ENCODE measurements at regions not wholly inside any gene's neighbourhood (a gene's known extent, or its start where the extent isn't known, plus 50 kb on each side); places are given as distances from the start of the nearest gene placed in this dataset.

GRCh38 chr16:85300406-85300968, 188.2 kb upstream of the CIBAR2 start:
- no peak for DNase-seq

DNA sequence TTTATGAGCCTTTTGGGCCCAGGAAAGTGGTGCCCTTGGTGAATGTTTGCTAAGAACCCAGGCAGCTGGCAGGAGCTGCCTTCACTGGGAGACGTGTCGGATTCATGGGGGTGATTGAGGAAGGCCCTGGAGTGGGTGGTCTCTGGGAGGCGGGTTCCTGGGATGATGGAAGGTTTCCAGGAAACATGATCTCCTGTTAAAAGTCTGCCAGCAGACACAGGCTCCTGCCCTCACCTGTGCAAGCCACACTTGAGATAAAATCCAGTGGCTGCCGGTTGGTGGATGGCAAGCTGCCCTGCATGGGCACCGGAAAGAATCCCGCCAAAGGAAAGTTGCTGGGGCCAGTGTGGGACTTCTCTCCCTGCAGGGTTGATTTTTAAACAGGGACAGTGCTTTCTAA, 189.0 kb upstream of the CIBAR2 start:
- peak; percentile 67 for DNase-seq

- DNase-seq = no peak
These were observed 190.0 kb upstream of the CIBAR2 start for GRCh38 chr16:85302018-85302847.

GRCh38 chr16:85302848-85303353, 190.6 kb upstream of the CIBAR2 start:
- DNase-seq = no peak

GRCh38 chr16:85303354-85303883, 191.1 kb upstream of the CIBAR2 start:
- no peak for DNase-seq

GRCh38 chr16:85304337-85304736, 192.1 kb upstream of the CIBAR2 start:
- peak; percentile 35 for DNase-seq

DNA sequence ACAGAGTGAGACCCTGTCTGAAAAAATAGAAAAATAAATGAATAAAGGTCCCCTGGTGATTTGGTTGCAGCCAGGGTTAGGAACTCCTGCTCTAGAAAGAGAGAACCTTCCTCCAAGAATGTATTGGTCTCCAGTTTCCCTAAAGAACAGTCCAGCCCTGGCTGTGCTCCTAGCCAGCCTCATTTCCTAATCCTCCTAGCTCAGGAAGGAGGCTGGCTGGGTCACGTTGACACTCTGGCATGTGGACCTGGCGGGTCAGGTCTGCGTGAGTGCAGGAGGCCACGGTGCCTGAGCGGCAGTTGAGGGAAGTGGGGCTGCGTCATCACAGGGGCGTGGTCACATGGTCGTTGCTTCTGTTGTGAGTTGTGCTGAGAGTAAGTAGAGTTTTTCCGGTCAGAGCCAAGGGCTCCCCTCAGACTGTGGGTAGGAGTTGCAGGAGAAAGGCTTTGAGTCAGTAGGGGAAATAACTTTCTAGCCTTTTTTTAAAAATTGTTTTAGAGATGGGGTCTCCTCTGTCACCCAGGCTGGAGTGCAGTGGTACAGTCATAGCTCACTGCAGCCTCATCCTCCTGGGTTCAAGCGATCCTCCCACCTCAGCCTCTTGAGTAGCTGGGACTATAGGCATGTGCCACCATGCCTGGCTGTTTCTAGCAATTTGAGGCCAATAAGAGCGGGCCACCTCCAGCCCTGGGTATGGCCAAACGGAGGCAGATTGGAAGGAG, 194.0 kb upstream of the CIBAR2 start:
- no peak for DNase-seq

GRCh38 chr16:85306793-85307551, 194.7 kb upstream of the CIBAR2 start:
- no peak for DNase-seq

- DNase-seq = no peak
These were observed 195.5 kb upstream of the CIBAR2 start for GRCh38 chr16:85307552-85308364.

DNA sequence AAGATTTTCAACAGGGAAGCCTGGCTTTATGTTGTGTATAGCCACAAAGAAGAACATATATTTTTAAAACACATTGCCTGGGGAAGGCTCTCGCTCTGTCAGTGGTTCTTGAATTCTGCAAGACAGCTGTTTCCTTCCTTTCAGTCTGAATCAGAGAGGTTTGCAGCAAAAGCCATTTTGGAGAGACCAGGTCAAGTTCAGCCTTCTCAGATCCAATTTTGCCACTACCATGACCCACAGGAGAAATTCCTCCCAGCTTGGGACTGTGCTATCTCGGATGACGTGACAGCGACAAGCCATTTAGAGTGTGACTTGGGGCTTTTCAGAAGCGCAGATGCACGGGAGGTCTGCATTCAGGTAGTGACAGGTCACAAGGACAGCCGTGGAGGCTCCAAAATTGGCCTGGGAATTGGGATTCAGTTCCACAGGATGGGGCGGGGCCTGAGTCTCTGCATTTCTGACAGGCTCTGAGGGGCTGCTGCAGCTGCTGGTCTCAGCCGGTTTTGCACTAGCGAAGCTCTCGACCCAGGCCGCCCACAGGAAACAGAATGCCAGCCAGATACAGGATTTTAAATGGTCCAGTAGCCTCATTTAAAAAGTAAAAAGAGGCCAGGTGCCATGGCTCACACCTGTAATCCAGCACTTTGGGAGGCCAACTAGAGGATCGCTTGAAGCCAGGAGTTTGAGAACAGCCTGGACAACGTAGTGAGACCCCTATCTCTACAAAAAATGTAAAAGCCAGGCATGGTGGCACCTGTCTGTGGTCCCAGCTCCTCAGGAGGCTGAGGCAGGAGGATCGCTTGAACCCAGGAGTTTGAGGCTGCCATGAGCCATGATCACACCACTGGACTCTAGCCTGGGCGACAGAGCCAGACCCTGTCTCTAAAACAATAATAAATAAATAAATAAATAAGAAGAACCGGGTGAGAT, 196.6 kb upstream of the CIBAR2 start:
- DNase-seq = no peak

DNA sequence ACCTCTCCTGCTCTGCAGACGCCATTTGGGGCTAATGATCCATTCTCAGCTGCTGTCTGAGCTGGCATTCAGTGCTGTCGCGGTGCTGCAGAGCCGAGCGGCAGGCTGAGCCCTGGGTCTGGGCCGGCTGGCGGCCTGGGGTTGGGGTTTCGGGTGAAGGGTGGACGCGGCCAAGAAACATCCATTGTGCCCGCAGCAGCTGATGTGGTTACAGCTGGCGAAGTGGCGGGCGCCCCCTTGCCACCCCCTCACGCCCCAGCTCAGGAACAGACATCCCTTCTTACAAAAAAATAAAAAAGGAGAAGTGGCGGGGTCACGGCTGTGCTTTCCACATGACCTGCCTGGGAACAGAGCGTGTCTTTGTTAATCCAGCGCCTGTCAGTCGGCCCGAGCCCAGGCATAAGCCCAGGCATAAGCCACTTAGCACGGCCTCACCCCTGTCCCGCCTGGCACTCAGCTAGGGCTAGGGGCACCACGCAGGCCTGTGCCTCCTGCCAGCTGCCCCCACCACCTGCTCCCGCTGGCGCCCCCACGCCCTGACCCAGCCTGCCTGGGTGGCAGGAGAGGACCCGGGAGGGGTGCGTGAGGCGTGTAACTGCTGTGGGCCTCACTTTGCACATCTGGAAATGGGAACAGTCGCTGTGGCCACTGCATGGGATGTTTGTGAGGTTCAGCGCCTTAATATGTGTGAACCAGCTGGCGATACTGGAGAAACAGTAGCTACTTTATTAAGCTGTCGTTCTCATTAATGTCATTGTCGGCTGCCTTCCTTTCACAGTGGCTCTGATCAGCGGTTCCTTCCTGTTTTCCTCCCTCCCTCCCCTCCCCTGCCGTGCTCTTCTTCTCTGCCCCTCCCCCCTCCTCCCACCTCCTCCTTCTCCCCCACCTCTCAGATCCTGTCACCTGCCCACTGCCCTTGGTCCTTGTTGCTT, 197.7 kb upstream of the CIBAR2 start:
- DNase-seq = peak; percentile 61

DNA sequence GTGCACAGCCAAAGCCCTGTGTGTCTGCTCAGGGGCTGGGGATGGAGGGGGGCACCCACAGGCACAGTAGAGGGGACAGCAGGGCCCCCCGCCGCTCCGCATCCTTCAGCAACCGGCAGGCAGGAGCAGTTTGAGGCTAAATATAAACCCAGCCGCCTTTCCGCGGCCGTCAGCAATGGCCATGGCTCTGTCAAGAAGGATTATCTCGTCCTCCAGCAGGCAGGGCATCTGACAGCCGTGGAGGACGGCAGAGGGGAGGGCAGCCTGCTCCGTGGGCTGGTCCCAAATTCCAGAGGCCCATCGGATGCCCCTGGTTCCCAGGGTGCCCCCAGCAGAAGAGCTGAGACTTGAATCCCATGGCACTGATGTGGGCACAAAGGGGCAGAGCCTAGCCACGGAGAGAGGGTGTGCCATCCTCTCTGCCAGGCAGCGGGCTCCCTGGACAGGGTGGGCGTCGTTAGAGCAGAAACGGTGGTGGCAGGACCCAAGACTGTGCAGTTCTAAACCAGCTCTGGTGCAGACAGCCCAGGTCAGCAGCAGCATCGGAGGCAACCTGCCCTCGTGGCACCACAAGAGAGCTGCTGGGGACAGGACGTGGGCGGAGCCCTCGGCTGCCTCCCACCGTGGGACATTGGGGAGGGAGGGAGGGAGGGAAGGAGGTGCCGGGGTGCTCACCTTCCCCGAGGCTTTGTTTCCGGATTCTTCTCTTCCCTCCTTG, 198.8 kb upstream of the CIBAR2 start:
- no peak for DNase-seq

DNA sequence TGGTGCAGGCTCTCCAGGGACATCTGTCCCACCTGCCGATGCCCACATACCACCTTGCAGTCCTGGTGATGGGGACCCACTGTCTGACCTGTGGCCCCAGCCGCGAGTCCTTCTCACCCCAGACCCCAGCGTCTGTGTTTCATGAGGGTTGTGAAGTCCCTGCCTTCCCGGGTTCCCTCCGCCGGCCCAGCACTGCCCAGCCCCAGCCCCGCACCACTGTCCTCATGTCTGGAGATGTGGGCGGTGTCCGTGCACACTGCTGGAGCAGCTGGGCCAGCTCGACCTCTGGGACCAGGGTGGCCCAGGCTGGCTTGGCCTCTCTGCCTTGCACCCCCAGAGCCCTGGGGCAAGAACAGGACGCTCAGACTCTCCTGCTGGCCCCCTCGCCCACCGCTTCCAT, 199.5 kb upstream of the CIBAR2 start:
- DNase-seq = no peak

GRCh38 chr16:85312174-85312573, 199.9 kb upstream of the CIBAR2 start:
- DNase-seq = no peak

DNA sequence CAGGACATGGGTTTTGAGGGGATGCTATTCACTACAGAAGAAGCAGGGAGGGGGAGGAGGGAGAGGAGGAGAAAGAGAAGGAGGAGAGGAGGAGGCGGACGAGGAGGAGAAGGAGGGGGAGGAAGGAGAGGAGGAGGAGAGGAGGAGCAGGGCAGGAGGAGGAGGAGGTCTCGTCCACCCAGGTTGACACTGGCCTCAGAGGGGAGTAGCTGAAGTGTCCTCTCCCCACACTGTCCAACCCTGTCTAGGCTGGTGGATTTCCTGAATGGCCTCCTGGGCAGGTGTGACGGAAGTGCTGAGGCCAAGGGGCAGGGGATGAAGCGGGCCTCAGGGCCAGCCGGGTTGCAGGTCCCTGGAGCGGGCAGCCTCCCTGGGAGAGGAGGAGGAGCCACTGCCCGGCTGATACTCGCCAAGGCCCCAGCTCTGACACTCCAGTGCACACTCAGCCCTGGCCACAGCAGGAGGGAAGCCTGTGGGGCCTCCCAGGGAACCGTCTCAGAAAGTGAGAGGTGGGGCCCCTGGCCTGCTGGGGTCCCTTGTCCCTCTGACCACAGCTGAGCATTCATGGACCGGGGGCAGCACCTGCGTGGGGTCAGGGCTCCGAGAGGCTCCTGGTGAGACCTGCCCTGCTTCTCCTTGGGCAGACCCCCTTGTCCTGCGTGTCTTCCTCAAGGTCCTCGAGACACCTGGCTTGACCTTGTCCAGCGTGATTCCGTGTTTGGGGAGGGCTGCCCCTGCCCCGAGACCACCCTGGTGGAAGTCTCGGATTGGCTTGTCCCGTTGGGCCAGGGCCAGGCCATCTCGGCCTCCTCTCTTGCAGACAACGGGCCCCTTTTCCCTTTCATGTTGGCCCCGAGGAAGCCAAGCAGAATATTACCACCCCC, 200.6 kb upstream of the CIBAR2 start:
- DNase-seq = no peak

GRCh38 chr16:85313526-85314301, 201.4 kb upstream of the CIBAR2 start:
- DNase-seq = no peak

GRCh38 chr16:85314512-85314971, 202.3 kb upstream of the CIBAR2 start:
- DNase-seq = no peak
